Fibroblast of skin of right biceps (primary cell): ENCODE measurements at regions not wholly inside any gene's neighbourhood (a gene's known extent, or its start where the extent isn't known, plus 50 kb on each side); places are given as distances from the start of the nearest gene placed in this dataset.
A peak's percentile ranks its signal among the peaks of the same experiment; 100 is the strongest.

Experiments used
- DNase-seq: peaks from one replicate; pipeline ENCODE4 v3.0.0-alpha.2; 2013

DNA sequence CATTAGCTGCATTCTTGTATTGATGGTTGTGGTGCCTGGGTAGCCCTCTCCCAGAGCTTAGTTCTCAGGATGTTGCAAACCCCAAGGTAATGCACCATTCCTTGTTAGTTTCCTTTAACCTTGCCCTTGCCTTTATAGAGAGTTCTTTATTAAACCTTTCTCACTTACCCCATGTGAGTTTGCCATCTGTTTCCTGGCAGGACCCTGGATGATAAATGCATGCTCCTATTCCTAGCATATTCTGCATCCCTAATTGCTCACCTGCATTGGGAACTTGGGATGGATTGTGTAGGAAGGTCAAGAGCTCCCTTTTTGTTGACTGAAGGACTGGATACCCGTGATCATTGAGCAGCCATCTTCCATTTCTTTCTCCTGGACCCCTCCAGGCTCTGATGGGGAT lies 59.9 kb upstream of the AP1S2 start:
- no peak for DNase-seq

GRCh38 chrX:15913146-15913545 lies 58.5 kb upstream of the AP1S2 start:
- peak; percentile 1 for DNase-seq

DNA sequence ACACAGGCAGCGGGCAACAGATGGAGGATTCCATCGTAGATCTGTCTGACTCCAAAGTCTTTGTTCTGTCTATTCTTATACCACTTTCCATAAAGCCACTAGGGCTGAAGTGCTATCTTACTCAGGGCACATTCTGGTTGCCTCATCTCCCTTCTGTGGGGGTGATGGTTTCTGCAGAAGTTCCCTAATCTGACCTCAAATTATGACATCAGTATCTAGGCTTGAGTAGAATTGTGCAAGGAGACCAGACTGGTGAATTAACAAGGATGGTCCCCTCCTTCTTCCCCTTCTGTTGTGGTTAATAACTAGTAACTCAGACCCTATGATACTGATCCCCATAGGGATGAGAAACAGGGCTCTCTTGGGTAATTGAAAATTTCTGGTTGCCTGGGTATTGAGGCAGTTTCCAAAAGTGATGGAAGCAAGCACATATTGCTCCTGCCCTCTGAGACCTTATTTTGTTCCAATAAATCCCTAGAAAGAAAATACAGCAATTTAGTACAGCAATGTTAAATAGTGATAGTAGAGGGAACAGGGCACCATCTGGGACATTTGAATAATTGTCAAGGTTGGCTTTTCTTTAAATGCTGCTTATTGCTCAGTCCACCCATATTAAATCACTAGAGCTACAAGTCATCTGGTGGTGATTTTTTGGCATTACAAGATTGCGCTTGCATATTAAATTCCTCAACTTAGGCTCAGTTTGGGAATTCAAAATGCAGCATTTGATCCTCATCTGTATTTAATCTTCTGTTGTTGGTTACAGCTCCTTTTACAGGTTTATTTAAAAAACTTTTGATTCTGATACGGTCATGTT lies 57.3 kb upstream of the AP1S2 start:
- peak; percentile 15 for DNase-seq

DNA sequence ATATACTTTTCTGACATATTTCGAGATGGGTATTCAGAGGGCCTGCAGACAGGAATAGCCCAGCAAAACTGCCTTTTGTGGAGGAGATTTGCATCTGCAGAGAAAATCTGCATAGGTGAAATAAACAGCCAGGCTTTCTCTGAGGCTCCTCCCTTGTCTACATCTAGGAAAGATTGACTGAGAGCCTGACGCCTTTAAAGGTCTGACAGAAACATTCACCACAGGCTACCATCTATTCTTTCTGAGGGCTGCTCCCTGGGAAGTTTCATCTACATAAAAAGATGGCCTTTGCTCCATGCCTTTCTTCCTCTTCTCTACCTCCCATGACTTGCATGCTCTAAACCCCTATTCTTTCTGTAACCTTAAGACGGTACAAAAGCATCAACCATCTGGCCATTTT lies 55.0 kb upstream of the AP1S2 start:
- no peak for DNase-seq

GRCh38 chrX:15908603-15909290 lies 54.1 kb upstream of the AP1S2 start:
- DNase-seq: no peak

DNA sequence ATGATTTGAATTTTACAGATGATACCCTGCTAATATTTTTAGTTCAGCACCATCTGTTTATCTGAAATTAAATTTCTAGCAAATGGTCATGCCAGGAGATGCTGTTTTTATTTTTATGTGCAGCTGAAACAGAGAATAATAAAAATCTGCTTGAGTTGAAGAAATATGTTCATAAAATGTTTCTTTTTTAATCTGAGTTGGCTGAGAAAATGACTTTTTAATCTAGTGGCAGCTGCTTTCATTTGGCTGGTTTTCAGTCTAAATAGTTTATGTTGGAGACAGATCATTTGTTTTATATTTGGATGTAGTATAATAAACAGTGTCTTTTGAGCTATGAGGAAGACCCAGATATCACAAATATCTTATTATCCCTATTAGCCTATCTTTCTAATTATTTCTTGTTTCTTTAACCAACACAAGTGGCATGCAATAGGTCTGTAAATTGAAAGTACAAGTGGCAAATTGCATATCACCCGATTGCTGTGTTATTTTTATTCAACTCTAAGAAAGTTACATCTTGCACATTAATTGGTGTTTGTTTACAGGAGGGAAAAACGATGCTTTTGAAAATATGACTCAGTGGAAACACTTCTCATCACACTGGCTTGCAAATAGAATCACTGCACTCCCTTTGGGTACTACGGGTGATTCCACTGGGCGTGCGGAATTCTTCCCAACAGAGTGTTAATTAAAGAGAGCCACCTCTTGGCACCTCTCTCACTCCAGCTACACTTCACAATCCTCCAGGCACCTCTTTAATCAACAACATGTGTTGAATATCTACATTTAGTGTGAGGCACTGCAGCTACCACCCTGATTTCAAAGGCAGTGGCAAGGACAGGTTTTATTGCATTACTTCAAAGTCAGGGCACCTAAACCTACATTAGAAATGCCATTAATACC lies 51.7 kb upstream of the AP1S2 start:
- no peak for DNase-seq
